ENCODE measurements at regions not wholly inside any gene's neighbourhood (a gene's known extent, or its start where the extent isn't known, plus 50 kb on each side); places are given as distances from the start of the nearest gene placed in this dataset.

DNA sequence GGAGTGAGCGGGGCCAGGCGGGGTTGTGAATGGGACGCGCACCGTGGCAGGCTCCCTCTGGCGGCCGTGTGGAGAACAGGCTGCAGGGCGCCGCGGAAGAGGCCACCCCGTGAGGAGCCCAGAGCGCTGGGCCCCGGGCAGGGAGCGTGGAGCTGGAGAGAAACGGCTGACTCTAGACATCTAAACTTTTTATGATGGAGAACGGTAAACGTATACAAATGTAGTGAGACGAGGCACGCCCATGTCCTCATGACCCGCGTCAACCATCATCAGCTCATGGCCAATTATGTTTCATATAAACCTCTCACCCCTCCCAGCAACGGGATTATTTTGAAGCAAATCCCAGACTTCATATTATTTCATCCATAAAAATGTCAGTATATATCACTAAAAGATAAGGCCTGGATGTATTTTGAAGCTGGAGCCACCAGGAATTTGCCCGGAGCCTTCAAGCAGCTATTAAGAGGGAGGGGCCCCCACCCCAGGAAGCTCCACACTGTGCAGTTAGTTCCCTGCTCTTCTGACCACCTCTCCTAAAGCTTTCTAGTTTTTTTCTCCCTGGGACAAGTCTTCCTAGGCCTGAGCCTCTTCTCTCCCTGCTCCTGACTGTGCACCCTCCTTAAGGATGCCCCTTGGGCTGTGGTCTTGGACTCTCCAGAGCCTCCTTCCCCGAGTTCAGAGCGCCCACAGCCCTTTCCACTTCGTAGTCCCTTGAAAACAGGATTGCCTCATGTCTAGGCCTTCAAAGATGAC lies 149.5 kb downstream of the SMAD6 start (continued):
- TF ChIP-seq, protein P1, sequence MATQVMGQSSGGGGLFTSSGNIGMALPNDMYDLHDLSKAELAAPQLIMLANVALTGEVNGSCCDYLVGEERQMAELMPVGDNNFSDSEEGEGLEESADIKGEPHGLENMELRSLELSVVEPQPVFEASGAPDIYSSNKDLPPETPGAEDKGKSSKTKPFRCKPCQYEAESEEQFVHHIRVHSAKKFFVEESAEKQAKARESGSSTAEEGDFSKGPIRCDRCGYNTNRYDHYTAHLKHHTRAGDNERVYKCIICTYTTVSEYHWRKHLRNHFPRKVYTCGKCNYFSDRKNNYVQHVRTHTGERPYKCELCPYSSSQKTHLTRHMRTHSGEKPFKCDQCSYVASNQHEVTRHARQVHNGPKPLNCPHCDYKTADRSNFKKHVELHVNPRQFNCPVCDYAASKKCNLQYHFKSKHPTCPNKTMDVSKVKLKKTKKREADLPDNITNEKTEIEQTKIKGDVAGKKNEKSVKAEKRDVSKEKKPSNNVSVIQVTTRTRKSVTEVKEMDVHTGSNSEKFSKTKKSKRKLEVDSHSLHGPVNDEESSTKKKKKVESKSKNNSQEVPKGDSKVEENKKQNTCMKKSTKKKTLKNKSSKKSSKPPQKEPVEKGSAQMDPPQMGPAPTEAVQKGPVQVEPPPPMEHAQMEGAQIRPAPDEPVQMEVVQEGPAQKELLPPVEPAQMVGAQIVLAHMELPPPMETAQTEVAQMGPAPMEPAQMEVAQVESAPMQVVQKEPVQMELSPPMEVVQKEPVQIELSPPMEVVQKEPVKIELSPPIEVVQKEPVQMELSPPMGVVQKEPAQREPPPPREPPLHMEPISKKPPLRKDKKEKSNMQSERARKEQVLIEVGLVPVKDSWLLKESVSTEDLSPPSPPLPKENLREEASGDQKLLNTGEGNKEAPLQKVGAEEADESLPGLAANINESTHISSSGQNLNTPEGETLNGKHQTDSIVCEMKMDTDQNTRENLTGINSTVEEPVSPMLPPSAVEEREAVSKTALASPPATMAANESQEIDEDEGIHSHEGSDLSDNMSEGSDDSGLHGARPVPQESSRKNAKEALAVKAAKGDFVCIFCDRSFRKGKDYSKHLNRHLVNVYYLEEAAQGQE (IDR thresholded peaks at IDR 0.05; ENCODE audit: borderline replicate concordance) = peak; percentile 82
- TF ChIP-seq, protein P1 (CRISPR knock-in tag; IDR thresholded peaks at IDR 0.05; ENCODE audit: low read depth) = no peak; the same call in 1 of the 2 replicates
- TF ChIP-seq XRCC5 (IDR thresholded peaks at IDR 0.05; ENCODE audit: low read depth, low read length) (no peak), NR2C2 (CRISPR knock-in tag; IDR thresholded peaks at IDR 0.05) (peak; percentile 48; the same call in 1 of the 2 replicates), NR2C2 (tag; IDR thresholded peaks at IDR 0.05) (no peak), TCF15 (CRISPR knock-in tag; IDR thresholded peaks at IDR 0.05) (no peak), NFE2L1 (tag; IDR thresholded peaks at IDR 0.05; ENCODE audit: borderline replicate concordance, low read depth) (no peak), ZNF121 (CRISPR knock-in tag; conservative IDR thresholded peaks at IDR 0.05) (no peak), CBX3 (IDR thresholded peaks at IDR 0.05; ENCODE audit: borderline replicate concordance in 1 of 2, low read length in 2 of 2) (0 out of 3 replicates have a peak, but pooled peaks of 1 of the 2 experiments have one; percentile 23), IRF9 (tag; IDR thresholded peaks at IDR 0.05) (no peak), PCBP2 (IDR thresholded peaks at IDR 0.05; ENCODE audit: low read depth, low read length, poor library complexity, severe bottlenecking) (no peak), THRAP3 (IDR thresholded peaks at IDR 0.05; ENCODE audit: borderline replicate concordance) (no peak), NR3C1 (CRISPR knock-in tag; IDR thresholded peaks at IDR 0.05) (no peak), DNMT1 (IDR thresholded peaks at IDR 0.05) (no peak), ZNF766 (CRISPR knock-in tag; conservative IDR thresholded peaks at IDR 0.05) (no peak), ZNF589 (CRISPR knock-in tag; IDR thresholded peaks at IDR 0.05; ENCODE audit: low read depth) (no peak), CHD1 (IDR thresholded peaks at IDR 0.05; ENCODE audit: low read length) (no peak), SMC3 (conservative IDR thresholded peaks at IDR 0.05; ENCODE audit: insufficient read depth, low read depth, low read length) (peak; percentile 94), HDAC3 (IDR thresholded peaks at IDR 0.05; ENCODE audit: borderline replicate concordance, partially characterized antibody) (no peak)
